ENCODE measurements at regions not wholly inside any gene's neighbourhood (a gene's known extent, or its start where the extent isn't known, plus 50 kb on each side); places are given as distances from the start of the nearest gene placed in this dataset.

DNA sequence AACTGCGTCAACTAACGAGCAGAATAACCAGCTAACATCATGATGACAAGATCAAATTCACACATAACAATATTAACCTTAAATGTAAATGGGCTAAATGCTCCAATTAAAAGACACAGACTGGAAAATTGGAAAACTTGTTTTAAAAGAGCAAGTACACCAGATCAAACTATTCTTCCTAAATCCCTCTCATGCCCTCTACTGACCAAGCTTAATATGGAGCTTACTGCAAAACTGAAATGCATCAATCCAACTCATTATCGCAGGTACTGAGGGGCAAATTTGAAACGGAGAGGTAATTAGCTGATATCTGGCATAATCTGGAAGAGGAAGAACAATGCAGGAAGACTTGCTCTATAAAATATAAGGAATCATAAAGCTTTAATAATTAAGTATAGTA lies 1223.8 kb downstream of the NXPH1 start:
- DNase-seq (ENCODE audit: low read depth in 2 of 2): no peak
- TF ChIP-seq CTCF (IDR thresholded peaks at IDR 0.05; ENCODE audit: low read depth, low read length): no peak
- no peak overlapping the region for H3K4me3 ChIP-seq (replicated peaks in 1 of 2; ENCODE audit: low read depth in 2 of 2, low read length in 2 of 2)

DNA sequence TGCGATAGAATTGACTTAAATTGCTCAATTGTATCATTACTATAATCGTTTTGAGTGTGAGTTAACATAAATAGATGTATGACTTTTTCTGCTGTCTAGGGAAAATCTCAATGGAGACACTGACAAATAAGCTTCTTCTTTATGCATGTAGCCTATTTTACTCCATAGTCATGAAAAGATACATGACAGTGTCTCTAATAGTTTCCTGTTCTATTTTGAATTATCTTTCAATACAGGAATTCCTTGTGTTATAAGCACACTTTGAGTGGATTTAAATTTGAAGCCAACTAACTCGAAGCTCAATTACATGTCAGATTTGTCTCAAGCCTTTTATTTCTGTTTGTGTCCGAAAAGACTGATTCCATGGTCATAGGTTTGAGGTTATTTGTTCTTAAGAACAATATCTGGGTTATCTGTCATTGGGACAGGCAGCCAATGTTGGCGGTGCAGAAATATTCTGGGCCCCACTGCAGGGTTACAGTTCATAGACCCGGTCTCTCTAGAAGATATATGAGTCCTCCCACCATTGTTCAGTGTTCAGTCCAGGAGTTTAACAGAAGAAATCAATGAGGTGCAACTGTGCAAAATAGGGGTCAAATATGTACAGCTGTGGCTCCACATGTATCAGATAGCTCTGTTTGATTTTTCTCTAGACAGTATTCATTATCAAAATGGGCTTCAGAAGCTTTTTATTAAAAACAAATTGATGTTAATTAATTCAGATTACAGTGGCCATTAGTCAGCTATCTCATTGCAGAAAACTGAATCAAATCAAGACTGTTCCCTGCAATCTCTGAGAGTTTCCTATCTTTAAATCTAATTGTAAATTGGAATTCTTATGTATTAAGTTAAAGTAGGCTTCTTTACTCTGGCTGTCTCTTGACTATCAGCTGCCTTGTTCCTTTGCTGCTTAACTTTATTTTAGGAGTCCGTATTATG lies 1238.8 kb downstream of the NXPH1 start:
- no peak for DNase-seq (ENCODE audit: low read depth in 2 of 2)
- TF ChIP-seq CTCF (IDR thresholded peaks at IDR 0.05; ENCODE audit: low read depth, low read length): no peak
- no peak overlapping the region for H3K4me3 ChIP-seq (replicated peaks in 1 of 2; ENCODE audit: low read depth in 2 of 2, low read length in 2 of 2)

DNA sequence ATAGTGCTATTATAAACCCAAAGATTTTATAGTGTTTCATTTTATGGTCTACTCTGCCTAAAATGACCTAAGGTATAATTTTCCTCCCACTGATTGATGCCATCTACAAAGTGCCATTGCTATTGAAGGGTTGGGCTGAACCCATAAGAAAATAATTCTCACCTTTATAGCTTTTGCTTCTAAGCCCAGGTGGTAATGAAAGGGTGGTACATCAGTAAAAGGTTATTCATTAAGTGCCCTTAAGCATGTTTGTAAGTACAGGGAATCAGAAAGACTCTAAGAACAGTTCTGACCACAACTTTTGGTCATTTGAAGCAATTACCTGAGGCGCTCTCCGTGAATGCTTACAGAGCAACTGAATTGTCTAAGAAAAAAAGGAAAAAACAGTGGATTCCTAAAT lies 1247.3 kb downstream of the NXPH1 start:
- no peak overlapping the region for H3K4me3 ChIP-seq (replicated peaks in 1 of 2; ENCODE audit: low read depth in 2 of 2, low read length in 2 of 2)
- no peak for DNase-seq (ENCODE audit: low read depth in 2 of 2)
- TF ChIP-seq CTCF (IDR thresholded peaks at IDR 0.05; ENCODE audit: low read depth, low read length): no peak

GRCh38 chr7:9681284-9681683 lies 1247.9 kb downstream of the NXPH1 start:
- no peak for DNase-seq (ENCODE audit: low read depth in 2 of 2)
- no peak for TF ChIP-seq CTCF (IDR thresholded peaks at IDR 0.05; ENCODE audit: low read depth, low read length)
- H3K4me3 ChIP-seq (replicated peaks in 1 of 2; ENCODE audit: low read depth in 2 of 2, low read length in 2 of 2): no peak overlapping the region

GRCh38 chr7:9691286-9691685 lies 1257.9 kb downstream of the NXPH1 start:
- no peak overlapping the region for H3K4me3 ChIP-seq (replicated peaks in 1 of 2; ENCODE audit: low read depth in 2 of 2, low read length in 2 of 2)
- TF ChIP-seq CTCF (IDR thresholded peaks at IDR 0.05; ENCODE audit: low read depth, low read length): no peak
- DNase-seq (ENCODE audit: low read depth in 2 of 2): no peak

DNA sequence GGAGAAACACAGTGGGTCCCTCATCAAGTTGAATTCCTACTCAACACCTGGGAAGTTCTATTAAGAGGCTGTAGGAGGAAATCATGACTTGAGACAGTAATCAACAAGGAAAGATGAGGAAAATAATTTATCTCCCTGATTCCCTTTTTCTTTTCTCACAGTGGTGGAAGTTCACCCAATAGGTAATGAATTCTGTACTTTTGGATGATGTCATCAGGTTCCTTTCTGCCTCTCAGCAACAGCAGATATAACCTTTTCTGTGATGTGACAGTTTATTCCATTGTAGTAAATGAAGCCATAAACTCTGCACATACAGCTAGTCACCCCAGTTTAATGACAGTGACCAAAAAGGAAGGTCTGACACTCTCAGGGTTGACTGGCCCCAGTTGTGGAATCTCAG lies 1265.0 kb downstream of the NXPH1 start:
- no peak for DNase-seq (ENCODE audit: low read depth in 2 of 2)
- H3K4me3 ChIP-seq (replicated peaks in 1 of 2; ENCODE audit: low read depth in 2 of 2, low read length in 2 of 2): no peak overlapping the region
- no peak for TF ChIP-seq CTCF (IDR thresholded peaks at IDR 0.05; ENCODE audit: low read depth, low read length)

Data from cardiac fibroblast (primary cell).